Ishikawa (cell line): ENCODE measurements at regions not wholly inside any gene's neighbourhood (a gene's known extent, or its start where the extent isn't known, plus 50 kb on each side); places are given as distances from the start of the nearest gene placed in this dataset.

Experiments
- CEBPB ChIP-seq: IDR thresholded peaks from 2 replicates; pipeline ENCODE4 v1.6.1; 2012
- EP300 ChIP-seq: IDR thresholded peaks from 2 replicates; pipeline ENCODE4 v1.6.1; 2012; ENCODE audit warnings: borderline replicate concordance
- RAD21 ChIP-seq: IDR thresholded peaks from 2 replicates; pipeline ENCODE4 v1.6.1; 2012; ENCODE audit warnings: low read depth
- TAF1 ChIP-seq: IDR thresholded peaks from 2 replicates; pipeline ENCODE4 v1.6.1; 2012; ENCODE audit warnings: low read depth, mild to moderate bottlenecking
- TCF12 ChIP-seq: IDR thresholded peaks from 2 replicates; pipeline ENCODE4 v1.6.1; 2012; ENCODE audit warnings: low read depth
- ZBTB7A ChIP-seq: IDR thresholded peaks from 2 replicates; pipeline ENCODE4 v1.6.1; 2012; ENCODE audit warnings: low read depth
- TF ChIP-seq, protein P1 (sequence below): IDR thresholded peaks from 2 replicates; pipeline ENCODE4 v1.6.1; 2012; ENCODE audit warnings: low read depth, mild to moderate bottlenecking

DNA sequence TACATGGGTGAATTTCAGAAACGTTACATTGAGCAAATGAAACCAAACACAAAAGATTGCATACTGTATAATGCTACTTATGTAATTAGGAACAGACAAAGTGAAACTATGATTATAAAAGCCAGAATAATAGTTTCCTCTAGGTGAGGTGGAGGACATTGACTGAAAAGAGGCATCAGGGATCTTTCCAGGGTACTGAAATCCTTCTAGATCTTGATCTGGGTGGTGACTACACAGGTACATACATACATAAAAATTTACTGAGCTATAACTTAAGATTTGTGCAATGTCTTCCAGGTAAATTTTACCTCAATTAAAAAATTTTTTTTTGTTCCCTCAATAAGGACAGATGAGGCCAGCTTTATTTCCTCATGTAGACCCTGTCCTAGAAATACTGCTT, 665.6 kb upstream of the UBE2E2 start:
- TF ChIP-seq TCF12 = no peak
- TF ChIP-seq, protein P1, sequence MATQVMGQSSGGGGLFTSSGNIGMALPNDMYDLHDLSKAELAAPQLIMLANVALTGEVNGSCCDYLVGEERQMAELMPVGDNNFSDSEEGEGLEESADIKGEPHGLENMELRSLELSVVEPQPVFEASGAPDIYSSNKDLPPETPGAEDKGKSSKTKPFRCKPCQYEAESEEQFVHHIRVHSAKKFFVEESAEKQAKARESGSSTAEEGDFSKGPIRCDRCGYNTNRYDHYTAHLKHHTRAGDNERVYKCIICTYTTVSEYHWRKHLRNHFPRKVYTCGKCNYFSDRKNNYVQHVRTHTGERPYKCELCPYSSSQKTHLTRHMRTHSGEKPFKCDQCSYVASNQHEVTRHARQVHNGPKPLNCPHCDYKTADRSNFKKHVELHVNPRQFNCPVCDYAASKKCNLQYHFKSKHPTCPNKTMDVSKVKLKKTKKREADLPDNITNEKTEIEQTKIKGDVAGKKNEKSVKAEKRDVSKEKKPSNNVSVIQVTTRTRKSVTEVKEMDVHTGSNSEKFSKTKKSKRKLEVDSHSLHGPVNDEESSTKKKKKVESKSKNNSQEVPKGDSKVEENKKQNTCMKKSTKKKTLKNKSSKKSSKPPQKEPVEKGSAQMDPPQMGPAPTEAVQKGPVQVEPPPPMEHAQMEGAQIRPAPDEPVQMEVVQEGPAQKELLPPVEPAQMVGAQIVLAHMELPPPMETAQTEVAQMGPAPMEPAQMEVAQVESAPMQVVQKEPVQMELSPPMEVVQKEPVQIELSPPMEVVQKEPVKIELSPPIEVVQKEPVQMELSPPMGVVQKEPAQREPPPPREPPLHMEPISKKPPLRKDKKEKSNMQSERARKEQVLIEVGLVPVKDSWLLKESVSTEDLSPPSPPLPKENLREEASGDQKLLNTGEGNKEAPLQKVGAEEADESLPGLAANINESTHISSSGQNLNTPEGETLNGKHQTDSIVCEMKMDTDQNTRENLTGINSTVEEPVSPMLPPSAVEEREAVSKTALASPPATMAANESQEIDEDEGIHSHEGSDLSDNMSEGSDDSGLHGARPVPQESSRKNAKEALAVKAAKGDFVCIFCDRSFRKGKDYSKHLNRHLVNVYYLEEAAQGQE = peak; percentile 63
- TF ChIP-seq TAF1 = no peak
- TF ChIP-seq ZBTB7A = no peak
- no peak for TF ChIP-seq CEBPB
- TF ChIP-seq RAD21 = no peak
- TF ChIP-seq EP300 = no peak
